Fibroblast of lung (primary cell): ENCODE measurements at regions not wholly inside any gene's neighbourhood (a gene's known extent, or its start where the extent isn't known, plus 50 kb on each side); places are given as distances from the start of the nearest gene placed in this dataset.

Source experiments
- DNase-seq, 2 donors: peaks; one replicate each; pipeline versions ENCODE4 v3.0.0 to v3.0.0-alpha.2; 2010; ENCODE audit warnings: low read depth in 2 of 2
- H2AFZ ChIP-seq: 2 replicates; pipeline ENCODE4 v1.5.1; 2012; ENCODE audit warnings: low read length, control low read depth, inconsistent platforms
- H3K27ac ChIP-seq: 2 replicates; pipeline ENCODE4 v1.5.1; 2011; ENCODE audit warnings: low read length, control low read depth; ENCODE audit not compliant: insufficient read depth
- H3K27me3 ChIP-seq: 2 replicates; pipeline ENCODE4 v1.5.1; 2011; ENCODE audit warnings: mild to moderate bottlenecking, low read length; ENCODE audit not compliant: control insufficient read depth, insufficient read depth
- H3K36me3 ChIP-seq: 2 replicates; pipeline ENCODE4 v1.5.1; 2011; ENCODE audit warnings: low read length; ENCODE audit not compliant: control insufficient read depth, insufficient read depth
- H3K4me1 ChIP-seq: 2 replicates; pipeline ENCODE4 v1.5.1; 2011; ENCODE audit warnings: low read length; ENCODE audit not compliant: control insufficient read depth, insufficient read depth; ENCODE audit errors: extremely low read depth
- H3K4me2 ChIP-seq: 2 replicates; pipeline ENCODE4 v1.5.1; 2011; ENCODE audit warnings: low read length, control low read depth; ENCODE audit not compliant: insufficient read depth; ENCODE audit errors: extremely low read depth
- H3K4me3 ChIP-seq, 4 experiments: fragments of 200-600 bp in 1 of 4; sonication (generic) in 1 of 4; replicated peaks in 1 of 4; 2 replicates each; pipeline ENCODE4 v1.5.1; 2011 to 2016; ENCODE audit warnings: low read length in 4 of 4, low read depth in 3 of 4, mild to moderate bottlenecking in 3 of 4, control low read depth in 2 of 4, inconsistent platforms in 1 of 4, mixed read lengths in 1 of 4; ENCODE audit not compliant: insufficient read depth in 1 of 4; ENCODE audit errors: control extremely low read depth in 1 of 4
- H3K79me2 ChIP-seq: 2 replicates; pipeline ENCODE4 v1.5.1; 2012; ENCODE audit warnings: mild to moderate bottlenecking, low read length, inconsistent platforms; ENCODE audit not compliant: control insufficient read depth, insufficient read depth
- H3K9ac ChIP-seq: 2 replicates; pipeline ENCODE4 v1.5.1; 2011; ENCODE audit warnings: mild to moderate bottlenecking, low read length, control low read depth; ENCODE audit not compliant: insufficient read depth
- H3K9me3 ChIP-seq: 2 replicates; pipeline ENCODE4 v1.5.1; 2012; ENCODE audit warnings: low read depth, low read length; ENCODE audit not compliant: control insufficient read depth, insufficient read depth
- H4K20me1 ChIP-seq: 2 replicates; pipeline ENCODE4 v1.5.1; 2011; ENCODE audit warnings: low read length; ENCODE audit not compliant: control insufficient read depth, insufficient read depth; ENCODE audit errors: extremely low read depth
- CTCF ChIP-seq, 2 donors: IDR thresholded peaks in 1 of 2; conservative IDR thresholded peaks in 1 of 2; 1 replicate in 1 of 2; 2 replicates in 1 of 2; pipeline ENCODE4 v1.5.1; 2011 to 2012; ENCODE audit warnings: low read length in 2 of 2, control low read depth in 1 of 2, inconsistent platforms in 1 of 2, low read depth in 1 of 2, mild to moderate bottlenecking in 1 of 2
- EZH2 ChIP-seq: IDR thresholded peaks from 2 replicates; pipeline ENCODE4 v1.5.1; 2012; ENCODE audit warnings: low read length, control low read depth, mild to moderate bottlenecking; ENCODE audit errors: missing control alignments

- no peaks in the 10 kb centered on the region for H4K20me1 ChIP-seq
- no peaks in the 10 kb centered on the region for H3K79me2 ChIP-seq
- H3K4me2 ChIP-seq: no peak overlapping the region
- H2AFZ ChIP-seq: no peak overlapping the region
- no peak for TF ChIP-seq CTCF (conservative IDR thresholded peaks at IDR 0.05 in 1 of 2, IDR thresholded peaks at IDR 0.05 in 1 of 2; ENCODE audit: low read depth in 1 of 2, low read length in 2 of 2)
- no peak for TF ChIP-seq EZH2
- H3K27ac ChIP-seq: no peak overlapping the region
- no peak overlapping the region for H3K4me3 ChIP-seq
- no peaks in the 10 kb centered on the region for H3K27me3 ChIP-seq
- H3K4me1 ChIP-seq: no peaks in the 10 kb centered on the region
- no peak for DNase-seq
- no peaks in the 10 kb centered on the region for H3K9me3 ChIP-seq
- no peak overlapping the region for H3K9ac ChIP-seq
- H3K36me3 ChIP-seq: no peaks in the 10 kb centered on the region
Observed at GRCh38 chr3:67118122-67118521, 120.0 kb downstream of the KBTBD8 start.

- TF ChIP-seq CTCF (conservative IDR thresholded peaks at IDR 0.05 in 1 of 2, IDR thresholded peaks at IDR 0.05 in 1 of 2; ENCODE audit: low read depth in 1 of 2, low read length in 2 of 2) (no peak), EZH2 (no peak)
- Histone ChIP-seq H3K79me2 (no peaks in the 10 kb centered on the region), H3K27ac (no peak overlapping the region), H3K27me3 (no peaks in the 10 kb centered on the region), H2AFZ (no peak overlapping the region), H4K20me1 (no peaks in the 10 kb centered on the region), H3K4me2 (no peak overlapping the region), H3K36me3 (no peaks in the 10 kb centered on the region), H3K9ac (no peak overlapping the region), H3K9me3 (no peaks in the 10 kb centered on the region), H3K4me3 (no peak overlapping the region), H3K4me1 (no peaks in the 10 kb centered on the region)
- DNase-seq: no peak
Observed at GRCh38 chr3:67118635-67119034, 120.5 kb downstream of the KBTBD8 start.

GRCh38 chr3:67123914-67124313, 125.8 kb downstream of the KBTBD8 start:
- H4K20me1 ChIP-seq: no peaks in the 10 kb centered on the region
- H3K36me3 ChIP-seq: no peaks in the 10 kb centered on the region
- no peak overlapping the region for H3K4me3 ChIP-seq
- no peaks in the 10 kb centered on the region for H3K27me3 ChIP-seq
- no peak overlapping the region for H2AFZ ChIP-seq
- no peak overlapping the region for H3K27ac ChIP-seq
- no peaks in the 10 kb centered on the region for H3K79me2 ChIP-seq
- no peak for DNase-seq
- no peaks in the 10 kb centered on the region for H3K4me1 ChIP-seq
- H3K4me2 ChIP-seq: no peak overlapping the region
- no peak for TF ChIP-seq CTCF (conservative IDR thresholded peaks at IDR 0.05 in 1 of 2, IDR thresholded peaks at IDR 0.05 in 1 of 2; ENCODE audit: low read depth in 1 of 2, low read length in 2 of 2)
- TF ChIP-seq EZH2: no peak
- no peak overlapping the region for H3K9ac ChIP-seq
- no peaks in the 10 kb centered on the region for H3K9me3 ChIP-seq
